Coronary artery (tissue), 2 donors: ENCODE measurements at regions not wholly inside any gene's neighbourhood (a gene's known extent, or its start where the extent isn't known, plus 50 kb on each side); places are given as distances from the start of the nearest gene placed in this dataset.

Source experiments
- DNase-seq: peaks from one replicate; pipeline ENCODE4 v3.0.0-alpha.2; 2017; ENCODE audit warnings: low spot score
- H3K27ac ChIP-seq, 2 donors: fragments of 200-600 bp; sonication (generic); one replicate each; pipeline ENCODE4 v1.5.1; 2016 to 2019
- H3K4me3 ChIP-seq: fragments of 200-600 bp; sonication (generic); 2 replicates; pipeline ENCODE4 v1.5.1; 2016; ENCODE audit warnings: mild to moderate bottlenecking, moderate library complexity
- CTCF ChIP-seq: fragments of 200-600 bp; sonication (generic); IDR thresholded peaks from one replicate; pipeline ENCODE4 v1.5.1; 2019; ENCODE audit warnings: antibody characterized with exemption

DNA sequence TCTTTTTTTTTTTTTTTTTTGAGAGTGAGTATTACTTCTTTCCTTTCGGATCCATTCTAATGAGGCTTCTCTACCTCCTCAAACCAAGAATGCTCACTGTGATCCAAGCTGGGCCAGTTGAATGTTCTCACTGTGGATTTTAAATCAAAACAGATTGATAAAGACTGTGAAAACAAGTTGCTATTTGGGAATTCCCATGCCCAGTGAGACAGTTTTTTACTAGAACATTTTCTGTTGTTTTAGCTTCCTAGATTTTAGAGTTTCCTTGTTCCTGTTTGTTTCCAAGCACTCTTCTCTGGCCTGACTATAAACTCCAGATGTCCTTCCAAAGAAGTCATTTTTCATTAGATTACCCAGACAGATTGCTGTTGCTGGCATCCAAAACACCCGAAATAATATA lies 60.1 kb upstream of the GALNT15 start:
- no peak overlapping the region for H3K4me3 ChIP-seq
- H3K27ac ChIP-seq: peak overlapping the region; percentile 62 to 76
- no peak for DNase-seq
- no peak for TF ChIP-seq CTCF

GRCh38 chr3:16114930-16115329 lies 59.5 kb upstream of the GALNT15 start:
- no peak for DNase-seq
- peak overlapping the region; percentile 62 to 76 for H3K27ac ChIP-seq
- no peak overlapping the region for H3K4me3 ChIP-seq
- TF ChIP-seq CTCF: no peak

- no peak for TF ChIP-seq CTCF
These were observed 56.1 kb upstream of the GALNT15 start for GRCh38 chr3:16118396-16118795.

DNA sequence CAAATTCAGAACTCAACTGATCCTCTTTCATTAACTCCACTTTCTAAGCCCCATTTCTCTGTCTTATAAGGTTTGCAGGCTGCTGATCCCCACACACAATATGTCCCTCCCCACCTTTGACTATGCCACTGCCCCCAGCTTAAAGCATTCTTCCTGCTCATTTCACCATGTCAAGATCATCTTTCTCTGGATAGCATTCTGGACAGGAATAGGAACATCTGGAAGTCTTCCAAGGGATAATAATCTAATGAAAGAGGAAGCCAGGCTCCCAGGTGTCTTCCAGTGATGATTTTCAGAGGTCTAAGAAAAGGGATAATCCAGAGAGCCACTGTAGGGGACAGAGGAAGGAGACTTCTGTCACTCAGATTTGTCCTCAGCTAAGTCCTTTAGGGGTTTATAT lies 54.6 kb upstream of the GALNT15 start:
- no peak overlapping the region for H3K27ac ChIP-seq
- H3K4me3 ChIP-seq: no peak overlapping the region
- no peak for DNase-seq
- no peak for TF ChIP-seq CTCF

More at GRCh38 chr3:16118396-16118795, 56.1 kb upstream of the GALNT15 start:
- Histone ChIP-seq H3K27ac (no peak overlapping the region), H3K4me3 (no peak overlapping the region)
- DNase-seq: no peak

GRCh38 chr3:16121391-16121790 lies 53.1 kb upstream of the GALNT15 start:
- no peak for TF ChIP-seq CTCF
- DNase-seq: no peak
- H3K4me3 ChIP-seq: no peak overlapping the region
- H3K27ac ChIP-seq: peak overlapping the region in 1 of 2 donors; percentile 60

DNA sequence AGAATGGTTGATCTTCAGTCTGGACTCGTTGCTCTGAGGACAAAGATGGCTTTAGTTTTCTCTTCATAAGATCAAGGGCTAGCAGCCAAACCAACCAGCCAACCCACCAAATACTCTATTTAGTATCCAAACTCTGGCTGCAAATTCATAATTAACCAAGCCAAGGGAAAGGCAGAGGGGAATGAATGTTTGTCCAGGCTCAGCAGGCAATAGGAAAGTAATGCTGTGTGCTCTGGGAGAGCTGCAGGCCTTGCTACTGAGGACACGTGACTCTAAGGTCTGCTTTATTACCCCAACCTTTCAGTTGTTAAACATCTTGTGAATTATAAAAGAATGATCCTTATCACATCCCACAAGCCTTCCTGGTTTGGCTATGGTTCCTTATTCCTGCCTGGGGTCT lies 52.3 kb upstream of the GALNT15 start:
- no peak for DNase-seq
- TF ChIP-seq CTCF: no peak
- no peak overlapping the region for H3K4me3 ChIP-seq
- peak overlapping the region in 1 of 2 donors; percentile 60 for H3K27ac ChIP-seq

- Histone ChIP-seq H3K4me3 (no peak overlapping the region), H3K27ac (peak overlapping the region in 1 of 2 donors; percentile 60)
- TF ChIP-seq CTCF: no peak
- DNase-seq: no peak
These were observed 51.8 kb upstream of the GALNT15 start for GRCh38 chr3:16122661-16123060.
